Cardiac muscle cell (in vitro differentiated cells and primary cell): ENCODE measurements at regions not wholly inside any gene's neighbourhood (a gene's known extent, or its start where the extent isn't known, plus 50 kb on each side); places are given as distances from the start of the nearest gene placed in this dataset.

ENCODE experiments used
- DNase-seq, 2 donors: peaks; one replicate each; pipeline versions ENCODE4 v3.0.0 to v3.0.0-alpha.2; 2010 to 2017; ENCODE audit warnings: low read depth in 1 of 2, low spot score in 1 of 2
- H3K27ac ChIP-seq: fragments of 200-600 bp; sonication (generic); 2 replicates; pipeline ENCODE4 v1.5.1; 2016
- H3K27me3 ChIP-seq: fragments of 200-600 bp; sonication (generic); 2 replicates; pipeline ENCODE4 v1.6.0; 2016; ENCODE audit warnings: control low read depth
- H3K36me3 ChIP-seq: fragments of 200-600 bp; sonication (generic); 2 replicates; pipeline ENCODE4 v1.5.1; 2016; ENCODE audit warnings: control low read depth
- H3K4me1 ChIP-seq: fragments of 200-600 bp; sonication (generic); 2 replicates; pipeline ENCODE4 v1.8.1; 2017; ENCODE audit warnings: low read depth, mild to moderate bottlenecking, mixed run types
- H3K4me3 ChIP-seq: fragments of 200-600 bp; sonication (generic); 2 replicates; pipeline ENCODE4 v1.5.1; 2016; ENCODE audit warnings: mild to moderate bottlenecking
- H3K9me3 ChIP-seq: fragments of 200-600 bp; sonication (generic); 2 replicates; pipeline ENCODE4 v1.5.1; 2017; ENCODE audit warnings: low read depth, mild to moderate bottlenecking, control low read depth
- TF ChIP-seq, protein P1 (sequence below): IDR thresholded peaks from 2 replicates; pipeline ENCODE4 v1.5.1; 2012; ENCODE audit warnings: low read depth, mild to moderate bottlenecking, low read length

DNA sequence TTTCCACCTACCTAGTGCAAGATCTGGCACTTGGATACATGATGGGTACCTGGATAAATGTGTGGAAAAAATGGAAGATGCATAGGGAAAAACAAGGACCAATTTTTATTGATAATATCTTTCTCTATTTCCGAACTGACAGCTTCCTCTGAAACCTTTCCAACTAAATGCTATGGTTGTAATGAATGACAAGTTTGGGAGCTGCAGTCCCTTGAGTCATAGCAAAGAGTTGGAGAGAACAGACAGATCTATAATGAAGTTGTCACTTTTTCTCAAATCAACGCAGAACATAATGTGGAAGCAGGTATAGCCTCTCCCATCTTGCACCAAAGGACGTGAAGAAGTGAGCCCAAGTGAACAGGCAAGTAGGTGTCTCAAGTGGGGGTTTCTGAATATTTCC is 296.5 kb upstream of the KAZN start:
- TF ChIP-seq, protein P1, sequence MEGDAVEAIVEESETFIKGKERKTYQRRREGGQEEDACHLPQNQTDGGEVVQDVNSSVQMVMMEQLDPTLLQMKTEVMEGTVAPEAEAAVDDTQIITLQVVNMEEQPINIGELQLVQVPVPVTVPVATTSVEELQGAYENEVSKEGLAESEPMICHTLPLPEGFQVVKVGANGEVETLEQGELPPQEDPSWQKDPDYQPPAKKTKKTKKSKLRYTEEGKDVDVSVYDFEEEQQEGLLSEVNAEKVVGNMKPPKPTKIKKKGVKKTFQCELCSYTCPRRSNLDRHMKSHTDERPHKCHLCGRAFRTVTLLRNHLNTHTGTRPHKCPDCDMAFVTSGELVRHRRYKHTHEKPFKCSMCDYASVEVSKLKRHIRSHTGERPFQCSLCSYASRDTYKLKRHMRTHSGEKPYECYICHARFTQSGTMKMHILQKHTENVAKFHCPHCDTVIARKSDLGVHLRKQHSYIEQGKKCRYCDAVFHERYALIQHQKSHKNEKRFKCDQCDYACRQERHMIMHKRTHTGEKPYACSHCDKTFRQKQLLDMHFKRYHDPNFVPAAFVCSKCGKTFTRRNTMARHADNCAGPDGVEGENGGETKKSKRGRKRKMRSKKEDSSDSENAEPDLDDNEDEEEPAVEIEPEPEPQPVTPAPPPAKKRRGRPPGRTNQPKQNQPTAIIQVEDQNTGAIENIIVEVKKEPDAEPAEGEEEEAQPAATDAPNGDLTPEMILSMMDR: no peak
- DNase-seq: no peak
- Histone ChIP-seq H3K4me1 (no peaks in the 10 kb centered on the region), H3K9me3 (no peaks in the 10 kb centered on the region), H3K36me3 (no peaks in the 10 kb centered on the region), H3K27me3 (no peaks in the 10 kb centered on the region), H3K27ac (no peak overlapping the region), H3K4me3 (no peak overlapping the region)

DNA sequence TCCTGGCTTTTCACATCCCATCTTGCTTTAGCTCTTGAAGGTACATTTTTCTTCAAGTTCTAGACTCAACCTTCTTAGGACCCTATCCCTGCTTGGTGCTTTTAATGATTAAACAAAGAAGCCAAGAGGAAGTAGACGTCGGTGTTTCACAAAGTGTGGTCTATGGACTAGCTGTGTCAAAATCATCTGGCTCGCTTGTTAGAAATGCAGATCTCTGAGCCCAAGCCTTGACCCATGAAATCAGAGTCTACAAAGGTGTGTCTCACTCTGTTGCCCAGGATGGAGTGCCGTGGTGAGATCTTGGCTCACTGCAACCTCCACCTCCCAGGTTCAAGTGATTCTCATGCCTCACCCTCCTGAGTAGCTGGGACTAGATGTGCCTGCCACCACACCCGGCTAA is 295.5 kb upstream of the KAZN start:
- H3K4me3 ChIP-seq: no peak overlapping the region
- H3K27ac ChIP-seq: no peak overlapping the region
- no peak for DNase-seq
- no peaks in the 10 kb centered on the region for H3K9me3 ChIP-seq
- no peaks in the 10 kb centered on the region for H3K27me3 ChIP-seq
- TF ChIP-seq, protein P1: no peak
- H3K4me1 ChIP-seq: no peaks in the 10 kb centered on the region
- no peaks in the 10 kb centered on the region for H3K36me3 ChIP-seq

DNA sequence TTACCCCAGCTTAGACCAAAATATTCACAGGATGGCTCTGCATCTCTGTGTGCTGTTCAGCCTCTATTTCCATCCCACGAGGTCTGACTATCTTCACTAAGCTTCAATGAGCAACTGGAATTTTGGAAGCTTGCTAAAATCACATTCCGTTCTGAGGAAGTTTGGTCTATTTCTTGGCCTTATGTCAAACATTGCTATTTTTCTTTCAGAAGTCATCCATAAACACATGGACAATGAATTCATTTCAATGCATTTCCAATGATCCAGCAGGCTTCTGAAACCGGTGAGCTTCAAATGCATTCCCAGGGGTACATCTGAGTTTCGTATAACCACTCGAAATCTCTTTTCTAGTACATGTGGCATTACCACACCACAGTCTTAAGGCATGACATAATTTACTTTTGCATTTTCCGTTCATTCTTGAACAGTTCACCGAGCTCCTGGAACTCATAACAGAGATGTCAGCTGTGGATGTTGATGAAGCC is 294.1 kb upstream of the KAZN start:
- TF ChIP-seq, protein P1: no peak
- Histone ChIP-seq H3K9me3 (no peaks in the 10 kb centered on the region), H3K27ac (no peak overlapping the region), H3K36me3 (no peaks in the 10 kb centered on the region), H3K4me3 (no peak overlapping the region), H3K4me1 (no peaks in the 10 kb centered on the region), H3K27me3 (no peaks in the 10 kb centered on the region)
- DNase-seq: peak in 1 of 2 donors; percentile 36

DNA sequence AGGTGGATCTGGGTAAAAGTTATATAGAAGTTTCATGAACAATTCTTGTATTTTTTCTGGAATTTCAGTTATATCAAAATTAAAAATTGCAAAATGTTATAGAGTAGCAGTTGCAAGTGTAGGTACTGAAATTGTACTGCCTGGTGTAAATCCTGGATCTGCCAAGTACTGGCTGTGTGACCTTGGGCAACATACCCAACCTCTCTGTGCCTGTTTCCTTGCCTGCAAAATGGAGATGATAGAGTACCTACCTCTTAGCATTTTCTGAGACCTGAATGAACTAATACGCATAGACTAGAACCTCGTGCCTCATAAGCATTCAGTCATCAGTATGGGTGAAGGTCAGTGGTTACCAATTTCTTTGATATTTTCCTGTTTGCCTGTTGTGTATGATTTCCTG is 290.0 kb upstream of the KAZN start:
- no peaks in the 10 kb centered on the region for H3K9me3 ChIP-seq
- no peak overlapping the region for H3K27ac ChIP-seq
- H3K4me1 ChIP-seq: no peaks in the 10 kb centered on the region
- TF ChIP-seq, protein P1: no peak
- no peaks in the 10 kb centered on the region for H3K36me3 ChIP-seq
- no peaks in the 10 kb centered on the region for H3K27me3 ChIP-seq
- H3K4me3 ChIP-seq: no peak overlapping the region
- no peak for DNase-seq

DNA sequence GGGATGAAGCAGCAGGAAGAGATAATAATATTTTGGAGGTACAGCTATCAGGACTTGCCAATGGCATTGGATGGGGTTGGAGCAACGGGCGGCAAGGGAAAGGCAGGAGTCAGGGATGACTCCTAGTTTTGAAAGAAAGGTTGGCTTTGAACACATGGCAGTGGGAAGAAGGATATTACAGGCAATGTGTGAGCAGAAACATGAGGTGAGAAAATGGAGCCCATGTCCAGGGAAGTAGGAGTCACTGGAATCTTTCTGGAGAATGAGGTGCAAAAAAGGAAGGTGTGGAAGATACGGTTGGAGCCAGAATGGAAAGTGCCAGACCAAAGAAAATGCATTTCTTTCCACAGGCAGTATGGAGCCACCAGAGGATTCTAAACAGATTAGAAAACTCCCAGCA is 288.5 kb upstream of the KAZN start:
- H3K27me3 ChIP-seq: no peaks in the 10 kb centered on the region
- H3K36me3 ChIP-seq: no peaks in the 10 kb centered on the region
- TF ChIP-seq, protein P1: no peak
- H3K4me3 ChIP-seq: no peak overlapping the region
- no peaks in the 10 kb centered on the region for H3K9me3 ChIP-seq
- no peak for DNase-seq
- H3K4me1 ChIP-seq: no peaks in the 10 kb centered on the region
- no peak overlapping the region for H3K27ac ChIP-seq

DNA sequence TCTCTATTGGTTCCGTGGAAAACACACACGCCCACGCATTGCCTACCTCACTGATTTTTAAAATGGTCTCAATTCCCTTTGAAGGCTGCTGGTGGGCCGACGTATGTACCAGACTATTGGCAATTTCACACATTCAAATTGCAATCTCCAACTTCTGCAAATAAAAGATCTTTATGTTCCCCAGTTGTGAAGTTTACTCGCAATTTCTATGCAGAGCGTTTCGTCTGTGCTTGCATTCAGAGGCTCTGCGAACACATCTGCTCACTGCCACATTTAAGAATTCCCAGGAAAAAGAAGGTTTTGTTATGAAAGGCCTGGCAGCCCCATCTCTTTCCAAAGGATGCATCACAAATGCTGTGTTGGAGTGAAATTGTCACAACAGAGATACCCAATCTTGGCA is 288.0 kb upstream of the KAZN start:
- Histone ChIP-seq H3K27me3 (no peaks in the 10 kb centered on the region), H3K36me3 (no peaks in the 10 kb centered on the region), H3K27ac (no peak overlapping the region), H3K4me3 (no peak overlapping the region), H3K4me1 (no peaks in the 10 kb centered on the region), H3K9me3 (no peaks in the 10 kb centered on the region)
- DNase-seq: no peak
- TF ChIP-seq, protein P1: no peak
